GM19397 (cell line): ENCODE measurements at regions not wholly inside any gene's neighbourhood (a gene's known extent, or its start where the extent isn't known, plus 50 kb on each side); places are given as distances from the start of the nearest gene placed in this dataset.

Experiments used
- ATAC-seq: cut with Tn5 transposase; IDR thresholded peaks from one replicate; pipeline ENCODE4 v1.9.1; 2021; ENCODE audit warnings: mild to moderate bottlenecking, moderate library complexity; ENCODE audit not compliant: unreplicated experiment

DNA sequence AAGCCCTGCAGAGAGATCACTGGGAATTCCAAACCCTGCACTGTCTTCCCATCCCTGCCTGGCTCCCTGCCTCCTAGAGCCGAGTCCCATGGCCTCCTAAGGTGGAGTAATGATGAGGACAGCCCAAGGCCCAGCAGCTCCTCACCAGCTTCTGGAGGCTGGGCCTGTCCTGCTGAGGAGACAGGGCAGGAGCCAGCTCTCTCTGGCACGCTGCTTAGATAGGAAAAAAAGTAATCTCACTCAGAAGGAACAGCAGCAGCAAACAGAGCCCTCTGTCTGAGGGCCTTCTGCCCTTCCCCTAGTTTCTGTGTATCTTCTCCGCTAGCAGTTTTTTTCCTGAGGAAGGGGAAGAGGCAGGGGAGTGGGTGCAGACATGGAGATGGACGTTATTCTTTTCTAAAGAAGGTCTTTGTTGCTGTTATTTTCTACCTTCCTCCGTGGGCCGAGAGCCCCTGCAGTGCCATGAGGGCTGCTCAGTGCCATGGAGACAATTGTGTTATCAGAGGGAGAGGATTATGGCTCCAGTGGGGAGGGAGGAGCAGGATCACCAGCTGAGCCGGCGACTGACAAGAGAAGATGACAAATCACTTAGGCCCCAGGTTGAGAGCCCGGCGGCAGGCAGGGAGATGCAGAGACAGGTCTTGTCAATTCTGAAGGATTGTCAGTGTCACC lies 315.3 kb downstream of the BUD13 start:
- ATAC-seq = no peak

DNA sequence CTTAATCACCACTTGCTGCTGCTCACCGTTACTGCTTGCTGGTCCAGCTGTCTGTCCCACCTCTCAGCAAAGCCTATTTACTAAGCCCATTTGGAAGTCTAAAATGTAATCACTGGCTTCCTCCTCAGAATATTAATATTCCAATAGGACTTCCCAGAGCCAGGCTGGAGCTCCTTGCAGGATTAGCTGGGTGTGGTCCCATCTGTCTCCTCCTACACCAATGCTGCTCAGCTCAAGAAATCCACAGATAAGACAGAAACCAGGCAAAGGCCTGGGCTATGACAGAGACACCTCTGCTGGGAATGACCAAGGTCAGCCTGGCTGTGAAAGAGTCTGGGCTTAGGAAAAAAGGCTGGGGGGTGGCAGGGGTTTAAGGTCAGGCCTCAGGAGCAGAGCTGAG lies 317.8 kb downstream of the BUD13 start:
- ATAC-seq = no peak

DNA sequence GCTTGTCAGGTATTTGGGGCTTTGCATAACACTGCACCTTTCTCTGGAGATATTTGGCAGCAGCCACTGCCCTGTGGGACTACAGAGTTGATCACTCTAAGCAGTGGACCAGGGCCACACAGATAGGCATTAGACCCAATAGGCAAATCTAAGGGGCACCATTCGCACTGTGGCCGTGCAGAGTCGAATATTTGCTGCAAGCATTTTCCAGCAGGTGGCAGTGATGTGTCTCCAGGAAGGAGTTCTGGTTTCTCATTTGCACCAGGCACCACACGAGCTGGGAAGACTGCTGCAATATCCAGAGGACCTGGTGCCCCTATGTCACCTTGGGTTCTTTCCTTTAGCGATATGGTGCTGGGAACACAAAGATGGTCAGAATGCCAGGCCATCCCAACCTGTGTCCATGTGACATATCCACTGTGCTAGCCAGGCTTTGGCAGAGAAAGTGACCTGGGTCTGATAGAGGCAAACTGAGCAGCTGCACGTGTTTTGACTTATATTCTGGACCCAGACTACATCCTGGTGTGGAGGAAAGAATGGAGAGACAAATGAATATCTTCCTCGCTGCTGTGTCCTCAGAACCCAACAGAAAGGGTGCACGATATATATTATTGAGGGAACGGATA lies 318.7 kb downstream of the BUD13 start:
- no peak for ATAC-seq

DNA sequence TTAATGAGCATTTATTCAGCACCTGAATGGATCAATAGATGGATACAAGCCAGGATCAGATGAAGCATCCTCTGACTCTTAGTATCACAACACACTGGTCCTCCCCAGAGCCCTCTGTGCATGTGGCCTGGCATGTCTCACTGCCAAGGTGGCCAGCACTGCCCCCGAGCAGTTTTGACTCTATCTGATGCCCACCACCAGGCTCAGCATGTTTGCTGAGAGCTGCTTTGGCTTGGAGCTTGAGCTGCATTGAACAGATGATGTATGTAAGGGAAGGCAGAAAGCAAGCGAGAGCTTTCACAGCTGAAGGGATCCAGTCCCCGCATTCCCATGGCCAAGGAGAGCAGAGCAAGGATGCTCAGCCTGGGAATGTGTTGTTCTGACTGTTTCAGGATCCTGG lies 320.3 kb downstream of the BUD13 start:
- no peak for ATAC-seq

DNA sequence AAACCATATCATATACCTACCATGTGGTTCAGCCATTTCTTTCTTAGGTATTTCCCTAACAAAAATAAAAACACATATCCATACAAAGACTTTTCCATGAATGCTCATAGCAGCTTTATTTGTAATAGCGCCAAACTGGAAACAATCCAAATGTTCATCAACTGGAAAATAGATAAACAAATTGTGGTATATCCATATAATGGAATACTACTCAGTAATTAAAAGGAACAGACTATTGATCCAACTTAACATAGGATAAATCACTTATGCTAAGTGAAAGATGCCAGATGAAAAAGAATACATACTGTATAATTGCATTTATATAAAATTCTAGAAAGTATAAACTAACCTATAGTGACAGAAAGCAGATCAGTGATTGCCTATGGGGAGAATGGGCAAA lies 323.3 kb downstream of the BUD13 start:
- no peak for ATAC-seq

DNA sequence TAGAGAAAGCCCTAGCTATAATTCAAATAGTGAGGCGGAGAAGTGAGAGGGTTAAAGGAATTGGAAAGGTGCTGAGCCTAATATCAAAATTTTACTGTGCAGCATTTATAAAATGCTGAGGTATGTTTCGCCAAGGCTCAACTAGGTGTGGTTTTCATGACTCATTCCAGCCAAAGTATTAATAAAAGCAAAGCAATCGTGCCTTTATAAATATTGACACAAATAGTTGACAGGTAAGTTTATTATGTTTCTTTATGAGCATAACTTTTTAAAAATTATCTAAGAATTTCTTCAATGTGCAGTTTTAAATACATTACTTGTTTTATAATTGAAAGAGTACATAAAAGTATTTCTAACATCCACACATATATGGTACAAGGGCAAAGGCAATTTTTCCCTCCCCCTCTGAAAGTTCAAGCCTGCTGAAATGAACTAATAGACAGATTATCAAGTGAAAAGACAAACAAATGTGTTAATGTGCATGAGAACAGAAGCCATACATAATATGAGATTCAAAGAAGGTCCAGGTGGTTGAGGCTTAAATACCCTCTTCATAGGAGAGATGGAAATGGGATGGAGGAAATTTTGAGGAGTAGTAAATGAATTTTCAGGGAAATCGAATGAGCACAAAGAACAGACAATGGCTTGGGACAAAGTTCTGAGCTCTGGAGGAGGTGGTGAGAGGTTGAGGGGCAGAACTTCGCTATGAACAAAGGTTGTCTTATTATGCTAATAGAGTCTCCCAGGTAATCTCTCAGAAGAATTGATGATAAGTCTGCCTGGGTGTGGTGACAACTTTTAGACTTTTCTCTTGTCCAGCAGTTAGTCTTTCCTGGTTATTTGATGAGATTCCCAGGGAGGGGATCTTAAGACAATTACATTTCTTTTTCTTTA lies 326.5 kb downstream of the BUD13 start:
- ATAC-seq = no peak

DNA sequence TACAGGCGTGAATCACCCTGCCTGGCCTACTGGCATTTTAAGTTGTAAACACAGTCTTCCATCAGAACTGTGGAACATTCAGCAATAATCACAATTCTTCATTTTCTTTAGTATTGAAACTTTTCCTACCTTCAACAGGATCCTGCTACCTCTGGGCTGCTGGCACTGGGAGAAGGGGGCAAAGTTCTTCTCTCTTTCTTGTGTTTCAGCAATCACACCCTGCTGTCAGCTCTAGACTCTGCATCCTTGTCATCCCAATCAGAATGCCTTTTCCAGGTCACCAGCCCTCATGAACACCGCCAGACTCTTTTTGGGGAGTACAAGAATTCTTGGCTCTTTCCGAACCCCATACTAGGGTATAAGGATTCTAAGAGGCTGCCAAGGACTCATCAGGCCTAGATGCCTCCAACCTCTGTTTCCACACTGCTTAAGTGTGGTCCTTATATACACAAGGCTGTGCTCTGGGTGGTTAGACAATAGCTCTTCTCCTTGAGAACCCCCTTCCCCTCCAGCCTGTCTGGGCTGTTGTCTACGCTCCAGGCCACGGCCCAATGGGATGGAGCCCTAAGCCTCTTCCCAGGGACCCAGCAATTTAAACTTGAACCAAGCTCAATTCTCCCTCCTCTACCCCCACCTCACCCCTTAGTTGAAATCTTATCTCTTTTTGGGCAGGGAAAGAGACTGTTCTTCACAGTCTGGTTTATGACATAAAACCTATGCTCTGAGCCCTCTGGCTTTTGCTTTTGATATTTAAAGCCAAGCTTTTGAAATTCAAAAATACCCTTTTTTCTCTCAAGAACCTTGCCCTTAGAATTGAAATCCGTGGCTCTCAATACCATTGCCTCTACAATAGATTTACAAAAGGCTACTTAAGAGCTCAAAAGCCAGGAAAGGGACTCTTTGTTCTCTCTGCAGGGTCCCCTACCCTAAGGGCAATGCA lies 327.4 kb downstream of the BUD13 start:
- no peak for ATAC-seq

DNA sequence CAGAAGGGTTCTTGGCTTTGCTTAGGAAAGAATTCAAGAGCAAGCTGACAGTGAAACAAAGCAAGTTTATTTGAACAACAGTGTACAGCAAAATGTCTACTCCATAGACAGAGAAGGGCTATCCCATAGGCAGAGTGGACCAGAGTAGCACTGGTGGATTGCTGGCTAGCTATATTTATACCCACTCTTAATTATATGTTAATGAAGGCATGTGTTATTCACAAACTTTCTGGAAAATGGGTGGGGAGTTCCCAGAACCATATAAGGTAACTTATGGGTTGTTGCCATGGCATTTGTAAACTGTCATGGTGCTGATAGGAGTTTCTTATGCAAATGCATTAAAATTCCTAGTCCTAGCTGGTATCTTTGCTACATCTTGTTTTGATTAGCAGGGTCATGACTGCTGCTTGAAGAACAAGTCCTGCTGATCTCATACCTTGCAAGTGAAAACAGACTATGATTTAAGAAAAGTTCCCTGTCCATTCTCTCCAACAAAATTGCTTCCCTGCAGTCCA lies 330.5 kb downstream of the BUD13 start:
- ATAC-seq = no peak

DNA sequence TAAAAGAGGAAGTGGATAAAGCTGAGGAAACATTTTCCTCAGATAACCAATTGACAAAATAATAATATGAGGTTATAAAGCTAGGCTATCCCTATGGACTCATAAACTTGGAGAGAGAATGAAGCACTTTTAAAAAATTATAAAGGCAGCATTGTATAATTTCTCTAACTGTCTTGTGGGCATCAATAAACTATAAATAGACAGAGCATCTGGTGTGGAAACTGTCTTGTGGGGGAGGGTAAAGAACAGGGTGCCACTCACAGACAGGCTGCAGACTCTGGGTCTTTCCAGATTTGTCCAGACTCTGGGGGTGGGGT lies 333.5 kb downstream of the BUD13 start:
- ATAC-seq = no peak

DNA sequence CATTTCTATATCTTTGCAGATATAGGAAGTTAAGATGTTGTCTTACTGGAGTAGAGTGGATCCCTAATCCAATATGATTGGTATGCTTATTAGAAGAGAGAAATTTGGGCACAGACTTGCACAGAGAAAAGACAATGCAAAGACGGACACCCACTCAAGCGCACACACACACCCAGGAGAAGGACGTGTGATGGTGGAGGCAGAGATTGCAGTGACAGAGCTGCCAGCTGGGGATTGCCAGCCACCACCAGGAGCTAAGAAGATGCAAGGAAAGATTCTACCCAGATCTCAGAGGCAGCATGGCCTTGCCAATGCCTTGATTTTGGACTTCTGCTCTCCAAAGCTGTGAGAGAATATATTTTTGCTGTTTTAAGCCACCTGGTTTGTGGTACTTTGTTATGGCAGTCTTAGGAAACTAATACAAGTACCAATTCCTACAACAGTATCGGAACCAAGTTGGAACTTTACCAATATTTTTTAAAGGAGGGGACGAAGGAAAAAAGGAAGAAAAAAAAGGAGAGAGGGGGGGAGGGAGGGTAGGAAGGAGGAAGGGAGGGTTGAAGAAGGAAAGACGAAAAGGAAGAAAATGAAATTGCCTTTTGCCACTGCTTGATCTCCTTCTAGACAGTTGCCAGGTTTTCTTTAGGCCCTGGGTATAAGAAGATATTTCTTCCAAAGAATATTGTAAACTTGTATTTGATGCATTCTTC lies 334.0 kb downstream of the BUD13 start:
- ATAC-seq = no peak

DNA sequence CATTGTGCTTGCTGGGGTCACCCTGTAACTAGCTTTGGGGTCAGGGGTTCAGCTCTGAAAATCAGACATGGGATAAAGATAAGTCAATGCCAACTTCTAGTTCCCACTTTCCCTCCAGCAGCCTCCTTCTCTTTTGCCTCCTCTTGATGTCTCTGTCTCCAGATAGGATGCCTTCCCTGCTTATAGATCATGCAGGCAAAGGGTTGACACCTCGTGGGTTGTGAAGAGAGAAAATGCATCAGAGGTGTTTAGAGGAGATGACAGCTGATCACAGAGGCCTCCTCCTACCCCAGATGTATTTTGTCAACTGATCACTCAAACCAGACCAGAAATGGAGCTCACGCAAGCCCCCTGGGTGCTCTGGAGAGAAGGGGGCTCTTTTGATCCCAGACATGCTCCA lies 337.8 kb downstream of the BUD13 start:
- ATAC-seq = no peak

DNA sequence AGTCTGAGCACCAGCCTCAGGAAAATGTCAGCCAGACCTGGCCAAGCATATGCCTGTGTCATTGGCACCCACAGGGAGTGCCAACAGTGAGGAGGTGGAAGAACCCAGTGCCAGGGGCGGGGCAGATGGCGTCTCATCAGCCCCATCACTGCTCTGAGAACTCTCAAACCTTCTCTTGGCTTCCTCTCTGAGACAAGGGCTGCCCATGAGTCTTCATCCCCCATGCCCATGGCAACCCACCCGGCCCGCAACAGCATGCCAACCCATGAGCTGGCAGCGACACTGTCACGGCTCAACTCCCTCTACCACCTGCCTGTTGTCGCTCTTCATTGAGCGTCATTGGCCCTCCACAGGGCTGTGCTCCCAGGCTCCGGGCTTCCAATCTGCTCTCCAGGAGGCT lies 340.5 kb downstream of the BUD13 start:
- no peak for ATAC-seq

DNA sequence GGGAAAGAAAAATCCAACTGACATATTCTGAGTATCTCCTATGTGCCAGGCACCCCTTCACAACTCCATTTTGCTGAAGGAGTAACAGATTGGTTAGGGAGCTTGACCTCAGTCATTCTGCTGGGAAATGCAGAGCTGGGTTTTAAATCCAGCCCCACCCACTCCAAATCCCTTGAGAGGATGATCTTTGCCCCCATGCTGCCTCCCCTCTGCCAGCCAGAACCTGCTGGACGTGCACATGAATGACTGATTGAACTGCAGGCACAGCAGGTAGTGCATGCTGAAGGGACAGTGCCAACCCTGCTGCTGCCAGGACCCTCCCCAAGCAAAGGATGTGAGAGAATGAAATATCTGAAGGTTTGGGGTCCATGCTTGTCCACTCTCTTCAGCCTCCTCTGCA lies 340.9 kb downstream of the BUD13 start:
- no peak for ATAC-seq

DNA sequence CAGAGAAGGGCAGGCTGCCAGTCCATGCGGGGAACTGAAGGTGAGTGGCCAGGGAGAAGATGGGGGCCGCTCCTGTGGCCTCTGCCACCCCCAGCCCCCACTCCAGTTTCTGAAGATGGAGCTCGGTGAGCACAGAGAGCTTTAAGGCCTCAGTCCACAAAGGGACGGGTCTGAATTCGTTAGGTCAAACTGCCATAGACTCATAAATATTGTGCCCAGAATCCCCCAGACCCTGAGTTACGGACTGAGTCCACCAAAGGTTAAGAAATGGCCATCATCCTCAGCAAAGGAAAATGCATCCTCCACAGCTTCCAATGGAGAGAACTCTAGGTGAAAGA lies 344.2 kb downstream of the BUD13 start:
- no peak for ATAC-seq

DNA sequence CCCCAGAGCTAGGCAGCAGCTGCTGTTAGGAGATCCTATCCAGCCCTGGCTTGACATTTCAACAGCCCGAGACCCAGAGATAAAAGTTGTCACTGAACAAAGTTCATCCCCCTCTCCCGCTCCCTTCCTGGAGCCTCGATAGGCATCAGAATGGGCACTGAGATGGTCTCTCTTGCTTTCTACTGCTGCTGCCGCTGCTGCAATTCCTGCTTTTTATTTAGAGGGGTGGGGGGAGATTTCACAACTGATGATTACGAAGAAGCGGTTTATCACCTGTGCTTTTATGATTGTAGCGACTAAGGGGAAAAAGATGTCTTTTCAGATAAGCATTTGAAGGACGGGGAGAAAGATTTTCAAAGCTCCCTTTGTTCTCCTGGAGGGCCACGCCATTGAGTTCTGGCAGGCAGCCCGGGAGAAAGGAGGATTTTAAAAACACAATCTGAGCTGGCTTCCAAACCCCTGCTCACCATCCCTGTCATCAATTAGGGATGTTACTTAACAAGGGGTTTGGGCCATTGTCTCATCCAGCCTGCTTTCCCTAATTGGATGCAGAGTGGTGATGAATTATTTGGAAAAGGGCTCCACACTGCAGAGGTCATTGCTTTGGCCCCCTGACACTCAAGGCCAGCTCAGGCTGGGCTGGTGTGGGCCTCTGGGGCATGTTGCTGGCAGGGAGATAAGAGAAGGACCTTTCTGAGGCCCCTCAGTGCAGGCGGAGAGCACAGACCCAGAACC lies 344.7 kb downstream of the BUD13 start:
- no peak for ATAC-seq

DNA sequence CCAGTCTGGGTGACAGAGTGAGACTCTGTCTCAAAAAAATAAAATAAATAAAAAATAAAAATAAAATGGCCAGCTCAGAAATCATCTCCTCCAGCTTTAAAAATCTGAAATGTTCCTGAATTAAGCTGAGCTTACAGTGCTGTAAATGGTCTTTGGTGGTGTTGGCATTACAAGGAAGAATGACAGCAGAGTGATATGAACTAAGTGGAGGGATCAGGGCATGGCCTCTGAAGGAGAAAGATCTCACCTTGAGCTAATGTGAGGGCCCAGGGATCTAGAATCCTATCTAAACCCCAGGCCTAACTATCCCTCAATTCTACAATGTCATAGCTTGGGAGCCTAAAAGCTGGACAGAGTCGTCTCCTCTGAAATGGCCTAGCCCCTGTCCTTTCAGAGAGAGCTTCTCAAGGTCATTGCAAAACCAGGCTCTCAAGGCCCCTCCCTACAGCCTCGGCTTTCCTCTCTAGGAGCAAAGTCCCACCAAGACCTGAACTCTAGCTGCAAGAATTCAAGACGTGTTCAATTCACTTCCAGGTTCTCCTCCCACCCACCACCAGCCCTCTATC lies 345.4 kb downstream of the BUD13 start:
- no peak for ATAC-seq

DNA sequence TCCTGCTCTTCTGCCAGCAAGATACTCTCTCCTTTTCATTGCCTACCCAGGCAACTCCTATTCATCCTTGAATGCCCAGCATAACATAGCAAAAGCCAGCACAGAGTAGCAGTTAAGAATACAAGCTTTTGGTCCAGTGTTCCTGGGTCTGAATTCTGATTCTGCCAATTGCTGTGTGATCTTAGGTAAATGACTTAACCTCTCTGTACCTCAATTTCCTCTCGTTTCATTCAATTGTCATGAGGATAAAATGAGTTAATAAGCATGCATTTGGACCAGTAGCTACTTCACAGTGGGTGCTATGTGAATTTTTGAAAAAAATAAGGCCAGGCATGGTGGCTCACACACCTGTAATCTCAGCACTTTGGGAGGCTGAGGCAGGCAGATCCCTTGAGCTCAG lies 346.0 kb downstream of the BUD13 start:
- ATAC-seq = no peak

DNA sequence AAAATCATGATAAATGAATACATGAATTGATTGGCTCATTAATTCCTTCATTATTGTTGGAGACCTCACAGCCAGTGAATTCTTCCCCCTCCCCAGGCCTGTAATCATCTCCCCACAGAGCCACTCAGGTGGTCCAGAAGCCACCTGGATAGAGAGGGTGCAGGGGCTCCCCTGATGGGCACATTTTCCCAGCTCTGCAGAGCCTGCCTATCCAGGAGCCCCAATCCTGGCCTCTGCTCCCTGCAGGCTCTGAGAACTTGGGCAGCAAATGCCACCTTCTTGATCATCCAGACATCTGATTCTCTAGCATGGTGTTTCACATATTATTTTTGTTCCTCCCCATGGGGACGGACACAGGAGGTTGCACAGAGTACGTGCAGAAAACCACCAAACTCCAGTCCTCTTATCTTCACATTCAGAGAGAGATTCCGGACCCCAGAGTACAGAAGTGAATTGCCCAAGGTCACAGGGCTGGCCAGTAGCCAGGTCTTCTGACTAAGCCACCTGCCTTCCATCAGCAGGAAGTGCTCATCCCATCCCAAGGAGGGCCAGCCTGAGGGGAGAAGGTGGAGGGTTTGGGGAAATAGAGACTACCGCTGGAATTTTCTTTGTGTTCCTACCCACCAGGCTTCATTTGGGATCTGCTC lies 348.0 kb downstream of the BUD13 start:
- ATAC-seq = no peak
